Transverse colon (tissue), 4 donors: ENCODE measurements at regions not wholly inside any gene's neighbourhood (a gene's known extent, or its start where the extent isn't known, plus 50 kb on each side); places are given as distances from the start of the nearest gene placed in this dataset.

Experiments used
- DNase-seq: peaks from one replicate; pipeline ENCODE4 v3.0.0-alpha.2; 2019
- H3K27ac ChIP-seq, 4 donors: fragments of 200-600 bp; sonication (generic); 2 replicates each; pipeline ENCODE4 v1.5.1; 2016 to 2018; ENCODE audit warnings: inconsistent platforms in 4 of 4
- H3K27me3 ChIP-seq: fragments of 200-600 bp; sonication (generic); 2 replicates; pipeline ENCODE4 v1.5.1; 2017; ENCODE audit warnings: inconsistent platforms
- H3K36me3 ChIP-seq, 4 donors: fragments of 200-600 bp; sonication (generic); 2 replicates each; pipeline ENCODE4 v1.5.1; 2017 to 2019; ENCODE audit warnings: inconsistent platforms in 4 of 4
- H3K4me1 ChIP-seq, 4 donors: fragments of 200-600 bp; sonication (generic); 2 replicates each; pipeline ENCODE4 v1.5.1; 2017 to 2020; ENCODE audit warnings: inconsistent platforms in 4 of 4
- H3K4me3 ChIP-seq, 4 donors: fragments of 200-600 bp; sonication (generic); 1 replicate in 1 of 4; 2 replicates in 3 of 4; pipeline versions ENCODE4 v1.5.1 to v1.6.1; 2017 to 2019; ENCODE audit warnings: inconsistent platforms in 4 of 4
- H3K9me3 ChIP-seq, 2 donors: fragments of 200-600 bp; sonication (generic); 2 replicates each; pipeline ENCODE4 v1.5.1; 2017 to 2019; ENCODE audit warnings: inconsistent platforms in 2 of 2
- CTCF ChIP-seq, 5 experiments: fragments of 200-600 bp in 3 of 5; fragments of 450-650 bp in 2 of 5; sonication (generic) in 3 of 5; IDR thresholded peaks; 1 replicate in 2 of 5; 2 replicates in 3 of 5; pipeline ENCODE4 v1.5.1; 2016 to 2017; ENCODE audit warnings: antibody characterized with exemption in 5 of 5, inconsistent platforms in 3 of 5, mild to moderate bottlenecking in 2 of 5, moderate library complexity in 1 of 5
- EP300 ChIP-seq: sonication (generic); formaldehyde crosslinking; IDR thresholded peaks from one replicate; pipeline ENCODE4 v1.6.1; 2017; ENCODE audit warnings: antibody characterized with exemption, low read depth
- POLR2A ChIP-seq: fragments of 450-650 bp; IDR thresholded peaks from one replicate; pipeline ENCODE4 v1.6.1; 2016; ENCODE audit warnings: antibody characterized with exemption, mild to moderate bottlenecking, moderate library complexity
- POLR2AphosphoS5 ChIP-seq, 3 donors: sonication (generic); formaldehyde crosslinking; IDR thresholded peaks; one replicate each; pipeline ENCODE4 v1.6.1; 2016; ENCODE audit warnings: antibody characterized with exemption in 3 of 3
- WGBS, 2 donors: methylation state at CpG; one replicate each; pipeline ENCODE4 v1.1.5; 2018; ENCODE audit warnings: low coverage in 1 of 2; 5-methylcytosine and 5-hydroxymethylcytosine counted together
- in situ Hi-C, 4 donors: fragments of 200-750 bp; cut with MboI; loops; one replicate each; pipeline versions ENCODE4 v1.15.0 to v1.15.1; 2017; ENCODE audit warnings: low sequenced_read_pairs in 3 of 4, low pct_ligation_motif_present in 1 of 4, low pct_unique_long_range_greater_than_20kb in 1 of 4
- intact Hi-C: fragments of 100-400 bp; cut with DNase I; formaldehyde crosslinking; loops from one replicate; pipeline ENCODE4 v1.15.1; 2023; ENCODE audit warnings: low total_unique reads

DNA sequence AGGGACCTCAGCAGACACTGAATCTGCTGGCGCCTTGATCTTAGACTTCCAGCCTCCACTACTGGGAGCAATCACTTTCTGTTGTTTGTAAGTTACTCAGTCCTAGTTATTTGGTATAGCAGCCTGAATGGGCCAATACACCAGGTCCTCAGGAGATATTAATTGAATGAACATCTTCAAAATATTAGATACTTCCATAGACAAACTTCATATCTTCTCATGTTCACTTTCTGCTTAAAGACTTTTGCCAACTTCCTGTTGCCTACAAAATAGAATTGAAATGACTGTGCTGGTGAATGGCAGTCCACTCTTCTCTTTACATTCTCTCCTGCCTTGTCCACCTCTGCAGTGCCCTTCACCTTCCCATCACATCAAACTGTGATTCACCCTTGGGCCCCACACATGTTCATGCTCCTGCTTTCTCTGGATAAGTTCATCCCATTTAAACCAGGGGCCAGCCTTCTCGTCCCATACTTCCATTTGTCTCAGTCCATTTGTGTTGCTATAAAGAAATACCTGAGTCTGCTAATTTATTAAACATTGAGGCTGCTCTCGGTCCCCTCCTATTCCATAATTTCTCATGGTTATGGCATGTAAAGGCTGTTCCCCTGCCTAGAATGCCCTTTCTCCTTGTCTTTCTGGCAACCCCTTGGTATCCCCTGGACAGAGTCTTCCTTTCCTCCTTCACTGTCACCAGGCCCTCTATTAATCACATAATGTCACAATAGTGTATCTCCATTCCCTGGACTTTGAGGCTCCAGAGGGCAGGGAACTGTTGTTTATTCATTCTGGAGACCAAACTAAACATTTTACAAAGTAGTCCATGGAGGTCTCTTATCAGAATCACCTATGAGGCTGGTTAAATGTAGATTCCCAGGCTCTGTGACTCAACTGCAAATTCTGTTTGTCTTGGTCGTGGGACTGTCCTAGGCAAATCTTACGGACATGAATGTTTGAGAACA is 148.3 kb upstream of the TMEM170B start:
- no peaks in the 10 kb centered on the region for H3K27me3 ChIP-seq
- H3K4me3 ChIP-seq, result no peak overlapping the region
- in situ Hi-C loops (no loop called here), intact Hi-C loops (no loop called here)
- no peak for TF ChIP-seq POLR2AphosphoS5 (IDR thresholded peaks at IDR 0.05)
- no peak for TF ChIP-seq CTCF (IDR thresholded peaks at IDR 0.05)
- no peak for TF ChIP-seq POLR2A
- TF ChIP-seq EP300, result no peak
- H3K4me1 ChIP-seq, result peaks cover 0 to 23% (median 3%) of the 10 kb centered on the region in 4 donors
- no peaks in the 10 kb centered on the region for H3K9me3 ChIP-seq
- no peak for DNase-seq
- WGBS, 2 donors, result 88 to 92% methylated on average over 5 of the region's 5 CpGs
- H3K27ac ChIP-seq, result no peak overlapping the region
- H3K36me3 ChIP-seq, result no peaks in the 10 kb centered on the region

DNA sequence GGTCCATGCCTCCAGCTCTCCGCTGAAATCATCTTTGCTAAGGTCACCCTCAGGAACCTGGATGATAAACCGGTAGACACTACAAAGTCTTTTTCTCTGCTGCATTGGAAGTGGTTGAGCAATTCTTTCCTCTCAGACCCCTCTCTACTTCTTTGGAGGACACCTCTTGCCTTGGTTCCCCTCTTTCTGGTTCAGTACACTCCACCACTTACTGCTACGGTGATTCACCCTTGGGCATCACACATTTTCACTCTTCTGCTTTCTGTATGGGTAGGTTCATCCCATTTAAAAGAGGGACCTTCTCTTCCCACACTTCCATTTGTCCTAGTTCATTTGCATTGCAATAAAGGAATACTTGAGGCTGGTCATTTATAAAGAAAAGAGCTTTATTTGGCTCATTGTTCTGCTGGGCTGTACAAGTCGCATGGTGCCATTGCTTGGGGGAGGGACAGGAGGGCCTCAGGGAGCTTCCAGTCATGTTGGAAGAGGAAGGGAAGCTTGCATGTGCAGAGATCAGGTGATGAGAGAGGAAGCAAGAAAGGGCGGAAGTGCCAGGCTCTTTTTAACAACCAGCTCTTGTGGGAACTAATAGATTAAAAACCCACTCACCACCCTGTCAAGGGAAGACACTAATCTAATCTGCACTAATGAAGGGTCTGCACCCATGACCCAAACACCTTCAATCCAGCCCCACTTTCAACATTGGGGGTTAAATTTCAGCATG is 149.7 kb upstream of the TMEM170B start:
- no peak overlapping the region for H3K27ac ChIP-seq
- H3K4me1 ChIP-seq, result peaks cover 0 to 17% (median 1%) of the 10 kb centered on the region in 4 donors
- no peak overlapping the region for H3K4me3 ChIP-seq
- H3K36me3 ChIP-seq, result no peaks in the 10 kb centered on the region
- H3K27me3 ChIP-seq, result no peaks in the 10 kb centered on the region
- in situ Hi-C loops, result no loop called here
- 85 to 92% methylated on average over 4 to 5 of the region's 5 CpGs for WGBS, 2 donors
- TF ChIP-seq POLR2A, result no peak
- H3K9me3 ChIP-seq, result no peaks in the 10 kb centered on the region
- no peak for DNase-seq
- intact Hi-C loops, result no loop called here

- in situ Hi-C loops, result no loop called here
- no peaks in the 10 kb centered on the region for H3K27me3 ChIP-seq
- 8 to 19% methylated on average over 2 of the region's 2 CpGs for WGBS, 2 donors
- peaks cover 0 to 10% (median 0%) of the 10 kb centered on the region in 4 donors for H3K4me1 ChIP-seq
- TF ChIP-seq POLR2AphosphoS5 (IDR thresholded peaks at IDR 0.05) (no peak), CTCF (IDR thresholded peaks at IDR 0.05) (no peak)
- DNase-seq, result no peak
- H3K36me3 ChIP-seq, result no peaks in the 10 kb centered on the region
- no peak overlapping the region for H3K4me3 ChIP-seq
- intact Hi-C loops, result no loop called here
- no peaks in the 10 kb centered on the region for H3K9me3 ChIP-seq
- H3K27ac ChIP-seq, result no peak overlapping the region
These were observed 150.8 kb upstream of the TMEM170B start for GRCh38 chr6:11386726-11387125.

DNA sequence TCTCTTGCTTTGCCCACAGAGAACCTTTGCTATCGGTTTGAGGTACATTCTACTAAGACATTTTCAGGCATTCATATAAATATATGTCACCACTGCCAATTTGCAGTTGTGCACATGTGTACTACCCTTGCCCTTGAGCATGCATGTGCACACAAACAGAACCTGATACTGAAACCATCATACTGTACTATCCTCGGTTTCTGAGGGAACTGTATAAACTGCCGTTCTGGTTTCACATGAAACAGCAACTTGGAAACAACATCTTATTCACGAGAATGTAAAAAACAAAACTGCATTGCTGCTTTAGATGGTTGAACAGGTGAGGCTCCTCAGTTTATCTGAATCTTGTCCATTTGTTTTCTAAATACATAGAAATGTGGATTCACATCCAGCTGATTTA is 151.2 kb upstream of the TMEM170B start:
- Histone ChIP-seq H3K27me3 (no peaks in the 10 kb centered on the region), H3K36me3 (no peaks in the 10 kb centered on the region), H3K4me1 (peaks cover 0 to 10% (median under 1%) of the 10 kb centered on the region in 4 donors), H3K9me3 (no peaks in the 10 kb centered on the region), H3K4me3 (no peak overlapping the region), H3K27ac (no peak overlapping the region)
- intact Hi-C loops, result no loop called here
- in situ Hi-C loops, result no loop called here
- TF ChIP-seq POLR2AphosphoS5 (IDR thresholded peaks at IDR 0.05) (no peak), EP300 (no peak), POLR2A (no peak), CTCF (IDR thresholded peaks at IDR 0.05) (no peak)
- DNase-seq, result no peak
- WGBS, 2 donors, result 54 to 64% methylated on average over 3 to 4 of the region's 4 CpGs
